HG03139 (cell line): ENCODE measurements at regions not wholly inside any gene's neighbourhood (a gene's known extent, or its start where the extent isn't known, plus 50 kb on each side); places are given as distances from the start of the nearest gene placed in this dataset.

ENCODE experiments used
- ATAC-seq: cut with Tn5 transposase; IDR thresholded peaks from one replicate; pipeline ENCODE4 v1.9.1; 2021; ENCODE audit not compliant: unreplicated experiment

GRCh38 chr10:89095701-89096391, 105.2 kb downstream of the FAS start:
- ATAC-seq, result no peak

GRCh38 chr10:89093728-89094127, 103.1 kb downstream of the FAS start:
- ATAC-seq, result no peak

- ATAC-seq, result no peak
Measured at GRCh38 chr10:89092981-89093380, 102.4 kb downstream of the FAS start.

GRCh38 chr10:89092439-89092838, 101.8 kb downstream of the FAS start:
- no peak for ATAC-seq

GRCh38 chr10:89091496-89091895, 100.9 kb downstream of the FAS start:
- no peak for ATAC-seq

GRCh38 chr10:89090756-89091445, 100.3 kb downstream of the FAS start:
- ATAC-seq, result no peak

- ATAC-seq, result no peak
Measured at GRCh38 chr10:89086801-89087521, 96.4 kb downstream of the FAS start.

- ATAC-seq, result no peak
Measured at GRCh38 chr10:89085153-89085552, 94.6 kb downstream of the FAS start.

GRCh38 chr10:89082086-89082485, 91.5 kb downstream of the FAS start:
- no peak for ATAC-seq

GRCh38 chr10:89080660-89081059, 90.1 kb downstream of the FAS start:
- no peak for ATAC-seq

- no peak for ATAC-seq
Measured at GRCh38 chr10:89079961-89080360, 89.4 kb downstream of the FAS start.

- no peak for ATAC-seq
Measured at GRCh38 chr10:89078724-89079672, 88.4 kb downstream of the FAS start.

- ATAC-seq, result no peak
Measured at GRCh38 chr10:89076120-89076519, 85.5 kb downstream of the FAS start.

GRCh38 chr10:89075631-89076030, 85.0 kb downstream of the FAS start:
- ATAC-seq, result no peak

- no peak for ATAC-seq
Measured at GRCh38 chr10:89074120-89074519, 83.5 kb downstream of the FAS start.

GRCh38 chr10:89073719-89074118, 83.1 kb downstream of the FAS start:
- ATAC-seq, result no peak

- ATAC-seq, result no peak
Measured at GRCh38 chr10:89069589-89069988, 79.0 kb downstream of the FAS start.
